ENCODE measurements at regions not wholly inside any gene's neighbourhood (a gene's known extent, or its start where the extent isn't known, plus 50 kb on each side); places are given as distances from the start of the nearest gene placed in this dataset.

- no peak for DNase-seq
These were observed 192.1 kb upstream of the MKI67 start for GRCh38 chr10:128318366-128318765.

- DNase-seq = no peak
These were observed 192.7 kb upstream of the MKI67 start for GRCh38 chr10:128318913-128319312.

GRCh38 chr10:128322106-128322505 lies 195.9 kb upstream of the MKI67 start:
- DNase-seq = no peak

GRCh38 chr10:128322950-128323349 lies 196.7 kb upstream of the MKI67 start:
- no peak for DNase-seq

- peak; percentile 4 to 53 for DNase-seq
These were observed 198.0 kb upstream of the MKI67 start for GRCh38 chr10:128324058-128324827.

- peak in 1 of 2 experiments; percentile 8 for DNase-seq
These were observed 199.6 kb upstream of the MKI67 start for GRCh38 chr10:128325788-128326187.

- DNase-seq = no peak
These were observed 200.0 kb upstream of the MKI67 start for GRCh38 chr10:128326251-128326650.

GRCh38 chr10:128326851-128327250 lies 200.6 kb upstream of the MKI67 start:
- no peak for DNase-seq

GRCh38 chr10:128336401-128336800 lies 210.2 kb upstream of the MKI67 start:
- DNase-seq = no peak

- no peak for DNase-seq
These were observed 211.7 kb upstream of the MKI67 start for GRCh38 chr10:128337860-128338378.

GRCh38 chr10:128338951-128339350 lies 212.7 kb upstream of the MKI67 start:
- DNase-seq = no peak

- DNase-seq = no peak
These were observed 213.5 kb upstream of the MKI67 start for GRCh38 chr10:128339753-128340152.

- no peak for DNase-seq
These were observed 219.1 kb upstream of the MKI67 start for GRCh38 chr10:128345353-128345752.

- DNase-seq = no peak
These were observed 234.6 kb upstream of the MKI67 start for GRCh38 chr10:128360783-128361182.

GRCh38 chr10:128361487-128361886 lies 235.3 kb upstream of the MKI67 start:
- DNase-seq = no peak

- DNase-seq = peak in 1 of 2 experiments; percentile 16
These were observed 236.3 kb upstream of the MKI67 start for GRCh38 chr10:128362514-128362913.

GRCh38 chr10:128364631-128365030 lies 238.4 kb upstream of the MKI67 start:
- no peak for DNase-seq

- DNase-seq = no peak
These were observed 239.0 kb upstream of the MKI67 start for GRCh38 chr10:128365156-128365725.

GRCh38 chr10:128367807-128368206 lies 241.6 kb upstream of the MKI67 start:
- no peak for DNase-seq

GRCh38 chr10:128369101-128369650 lies 243.0 kb upstream of the MKI67 start:
- DNase-seq = no peak

GRCh38 chr10:128373071-128373749 lies 247.0 kb upstream of the MKI67 start:
- no peak for DNase-seq

- no peak for DNase-seq
These were observed 247.6 kb upstream of the MKI67 start for GRCh38 chr10:128373831-128374230.

GRCh38 chr10:128375171-128375570 lies 248.9 kb upstream of the MKI67 start:
- DNase-seq = no peak

Data from NCI-H524 (cell line).